GM19324 (cell line): ENCODE measurements at regions not wholly inside any gene's neighbourhood (a gene's known extent, or its start where the extent isn't known, plus 50 kb on each side); places are given as distances from the start of the nearest gene placed in this dataset.
"Not testable (repeated sequence)": the region's sequence is repeated elsewhere in the genome, so short reads cannot be mapped to it uniquely, and the experiment has no call there.

Experiments
- ATAC-seq: cut with Tn5 transposase; IDR thresholded peaks from one replicate; pipeline ENCODE4 v1.9.1; 2021; ENCODE audit warnings: mild to moderate bottlenecking, moderate library complexity; ENCODE audit not compliant: unreplicated experiment, low FRiP score

DNA sequence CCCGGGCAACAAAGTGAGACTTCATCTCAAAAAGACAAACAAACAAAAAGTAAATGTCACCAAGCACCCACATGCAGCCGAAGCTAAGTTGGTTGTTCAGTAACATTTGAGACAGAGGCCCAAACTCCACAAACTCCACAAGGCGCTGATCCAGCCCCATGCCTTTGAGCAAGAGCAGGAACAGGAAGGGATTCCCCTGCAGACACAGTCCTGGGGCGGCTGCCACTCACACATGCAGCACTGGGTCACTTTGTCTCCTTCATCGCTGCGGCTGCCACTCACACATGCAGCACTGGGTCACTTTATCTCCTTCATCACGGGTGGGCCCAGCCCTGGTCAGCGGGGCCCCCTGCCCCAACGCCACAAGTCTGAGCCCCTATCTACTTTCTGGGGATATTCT, 246.9 kb upstream of the RREB1 start:
- ATAC-seq: no peak

- ATAC-seq: no peak
These were observed 246.3 kb upstream of the RREB1 start for GRCh38 chr6:6861351-6861894.

DNA sequence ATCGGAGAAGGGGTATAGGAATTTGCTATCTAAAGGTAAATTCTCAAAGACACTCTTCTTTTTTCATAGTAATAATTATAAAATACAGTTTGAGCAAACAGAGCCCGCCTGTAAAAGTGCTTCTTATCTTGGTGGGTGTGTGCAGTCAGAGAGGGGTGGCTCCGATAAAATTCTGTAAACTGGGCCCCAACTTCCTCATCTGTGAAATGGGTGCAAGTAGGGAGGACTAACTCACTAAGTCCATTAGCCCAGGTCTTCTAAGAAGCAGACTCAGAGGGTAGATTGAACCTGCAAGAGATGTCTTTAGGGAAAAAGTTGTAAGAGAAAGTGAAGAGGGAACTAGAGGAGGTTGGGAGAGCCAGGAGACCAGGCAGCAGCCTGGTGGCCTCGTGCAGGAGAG, 245.8 kb upstream of the RREB1 start:
- ATAC-seq: no peak

- ATAC-seq: no peak
These were observed 243.7 kb upstream of the RREB1 start for GRCh38 chr6:6863970-6864639.

GRCh38 chr6:6865611-6866010, 242.2 kb upstream of the RREB1 start:
- no peak for ATAC-seq

DNA sequence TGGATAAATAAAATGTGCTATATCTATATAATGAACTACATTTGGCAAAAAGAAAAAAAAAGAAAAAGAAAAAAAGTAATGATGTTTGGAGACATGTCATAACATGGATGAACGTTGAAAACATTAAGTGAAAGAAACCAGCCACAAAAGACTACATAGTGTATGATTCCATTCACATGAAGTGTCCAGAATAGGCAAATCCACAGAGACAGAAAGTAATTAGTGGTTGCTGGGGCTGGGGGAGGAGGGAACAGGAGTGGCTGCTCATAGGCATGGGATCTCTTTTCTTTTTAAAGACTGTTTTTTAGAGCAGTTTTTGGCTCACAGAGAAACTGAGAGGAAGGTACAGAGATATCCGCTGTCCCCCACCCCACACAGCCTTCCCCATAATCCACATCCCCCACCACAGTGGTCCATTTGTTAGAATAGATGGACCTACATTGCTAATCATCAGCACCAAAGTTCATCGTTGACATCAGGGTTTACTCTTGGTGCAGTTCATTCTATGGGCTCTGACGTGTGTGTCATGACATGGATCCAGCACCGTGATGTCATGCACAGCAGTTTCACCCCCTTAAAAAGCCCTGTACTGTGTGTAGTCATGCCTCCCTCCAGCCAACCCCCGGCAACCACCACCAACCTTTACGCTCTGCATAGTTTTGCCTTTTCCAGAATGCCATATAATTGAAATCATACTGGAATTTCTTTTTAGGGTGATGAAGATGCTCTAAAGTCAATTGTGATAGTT, 240.9 kb upstream of the RREB1 start:
- no peak for ATAC-seq

- ATAC-seq: no peak
These were observed 240.4 kb upstream of the RREB1 start for GRCh38 chr6:6867404-6867799.

DNA sequence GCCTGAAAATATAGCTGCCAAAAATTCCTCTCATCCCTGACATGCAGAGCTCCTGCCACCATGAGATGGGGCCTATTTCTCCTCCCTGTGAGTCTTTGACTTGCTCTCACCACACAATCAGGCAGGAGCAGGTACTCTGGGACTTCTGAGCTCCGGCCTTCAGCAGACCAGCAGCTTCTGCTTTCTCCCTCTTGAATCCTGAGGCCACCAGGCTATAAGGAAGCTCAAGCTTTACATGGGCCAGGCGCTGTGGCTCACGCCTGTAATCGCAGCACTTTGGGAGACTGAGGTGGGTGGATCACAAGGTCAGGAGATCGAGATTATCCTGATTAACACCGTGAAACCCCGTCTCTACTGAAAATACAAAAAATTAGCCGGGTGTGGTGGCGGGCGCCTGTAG, 238.7 kb upstream of the RREB1 start:
- no peak for ATAC-seq

- ATAC-seq: no peak
These were observed 236.8 kb upstream of the RREB1 start for GRCh38 chr6:6870921-6871320.

DNA sequence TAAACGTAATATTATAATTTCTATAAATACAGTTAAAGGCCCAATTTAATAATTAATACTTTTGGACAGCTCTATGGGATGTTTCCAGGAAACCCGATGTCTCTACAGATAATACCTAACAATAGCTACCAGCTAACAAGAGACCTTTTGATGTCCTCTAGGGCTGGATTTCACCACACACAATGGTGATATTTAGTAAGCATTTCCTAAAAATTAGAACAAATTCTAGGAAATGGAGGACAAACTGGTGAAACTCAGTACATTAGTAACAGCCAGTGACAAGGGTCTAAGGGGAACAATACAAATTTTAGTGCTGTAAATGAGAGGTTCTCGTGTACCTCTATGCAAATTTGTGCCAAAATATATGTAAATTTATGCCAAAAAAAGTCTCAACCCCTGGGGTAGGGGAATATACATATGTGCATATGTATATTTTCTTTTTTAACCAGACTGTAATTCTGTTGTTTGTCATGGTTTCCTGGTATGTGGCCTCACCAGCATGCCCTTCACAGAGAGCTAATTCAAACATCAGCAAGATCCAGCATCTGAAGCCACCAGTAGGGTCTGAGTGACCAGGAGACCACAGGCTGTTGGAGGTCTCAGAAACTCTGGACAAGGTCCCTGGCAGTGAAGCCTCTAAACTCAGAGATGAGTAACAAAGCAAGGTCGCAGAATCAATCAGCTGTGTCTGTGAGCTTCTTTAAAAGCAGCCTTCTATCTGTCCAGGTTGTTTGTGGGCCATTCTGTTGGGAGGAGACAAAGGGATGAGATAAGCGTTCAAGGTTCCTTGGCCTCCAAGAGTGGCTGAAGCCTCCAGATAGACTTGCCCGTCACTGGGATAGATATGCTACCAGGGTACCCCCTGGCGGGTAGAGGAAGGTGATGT, 235.1 kb upstream of the RREB1 start:
- no peak for ATAC-seq

DNA sequence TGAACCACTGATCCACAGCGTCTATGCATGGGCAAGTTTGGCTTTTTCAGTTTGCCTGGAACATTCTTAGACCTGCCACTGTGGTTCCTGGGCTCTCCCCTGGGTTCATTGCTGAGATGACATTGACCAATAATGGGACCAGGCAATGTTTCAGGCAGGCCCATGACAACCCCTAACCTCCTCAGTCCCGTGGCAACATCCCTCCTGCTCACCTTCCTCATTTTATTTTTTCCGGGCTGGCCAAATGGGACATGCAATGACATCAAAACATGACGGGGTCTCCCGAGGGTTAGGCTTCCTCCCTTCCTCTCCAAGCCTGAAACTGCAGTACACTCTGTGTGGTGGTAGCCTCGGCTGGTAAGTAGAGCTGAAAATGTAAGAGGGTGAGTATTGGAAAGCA, 234.0 kb upstream of the RREB1 start:
- no peak for ATAC-seq

GRCh38 chr6:6875818-6876470, 231.8 kb upstream of the RREB1 start:
- no peak for ATAC-seq

DNA sequence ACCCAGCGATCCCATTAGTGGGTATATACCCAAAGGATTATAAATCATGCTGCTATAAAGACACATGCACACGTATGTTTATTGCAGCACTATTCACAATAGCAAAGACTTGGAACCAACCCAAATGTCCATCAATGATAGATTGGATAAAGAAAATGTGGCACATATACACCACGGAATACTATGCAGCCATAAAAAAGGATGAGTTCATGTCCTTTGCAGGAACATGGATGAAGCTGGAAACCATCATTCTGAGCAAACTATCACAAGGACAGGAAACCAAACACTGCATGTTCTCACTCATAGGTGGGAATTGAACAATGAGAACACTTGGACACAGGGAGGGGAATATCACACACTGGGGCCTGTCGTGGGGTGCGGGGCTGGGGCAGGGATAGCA, 230.0 kb upstream of the RREB1 start:
- ATAC-seq: not testable (repeated sequence)

DNA sequence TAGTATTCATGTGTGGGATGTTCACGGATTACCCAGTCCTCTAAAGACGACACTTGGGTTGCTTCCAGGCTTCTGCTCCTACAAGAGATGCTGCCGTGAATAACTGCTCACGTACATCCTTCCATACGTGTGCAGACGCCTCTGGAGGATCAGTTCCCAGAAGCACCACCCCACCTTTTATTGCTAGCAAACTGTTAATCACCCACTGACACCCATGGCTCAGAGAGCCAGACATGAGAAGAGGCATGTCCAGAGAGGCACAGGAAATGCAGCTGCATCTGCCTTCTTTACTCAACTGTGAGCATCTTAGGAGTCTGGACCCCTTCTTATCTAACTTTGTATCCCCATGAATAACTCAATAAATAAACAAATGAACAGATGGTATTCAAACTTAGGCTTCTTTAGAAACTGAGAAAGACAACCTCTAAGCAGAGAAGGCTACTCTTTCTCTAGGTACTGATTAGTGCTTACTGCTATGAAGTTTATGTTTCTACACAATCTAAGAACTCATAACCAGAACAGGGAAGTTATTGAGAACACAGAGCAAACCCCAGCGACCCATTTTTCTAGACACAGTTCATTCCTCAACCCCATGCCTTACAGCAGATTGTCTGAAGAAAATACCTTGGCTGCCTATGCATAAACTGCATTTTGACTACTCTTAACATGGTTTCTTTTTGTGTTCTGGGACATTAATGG, 228.7 kb upstream of the RREB1 start:
- ATAC-seq: no peak

DNA sequence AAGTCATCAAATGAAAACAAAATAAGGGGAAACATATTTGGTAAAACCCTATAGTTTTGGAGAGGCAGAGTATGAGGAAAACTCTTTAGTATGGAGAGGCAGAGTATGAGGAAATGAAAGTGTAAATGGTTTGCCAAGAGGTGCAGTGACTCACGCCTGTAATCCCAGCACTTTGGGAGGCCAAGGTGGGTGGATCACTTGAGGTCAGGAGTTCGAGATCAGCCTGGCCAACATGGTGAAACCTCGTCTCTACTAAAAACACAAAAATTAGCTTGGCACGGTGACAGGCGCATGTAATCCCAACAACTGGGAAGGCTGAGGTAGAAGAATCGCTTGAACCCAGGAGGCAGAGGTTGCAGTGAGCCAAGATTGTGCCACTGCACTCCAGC, 228.2 kb upstream of the RREB1 start:
- not testable (repeated sequence) for ATAC-seq

GRCh38 chr6:6880745-6881437, 226.9 kb upstream of the RREB1 start:
- no peak for ATAC-seq

GRCh38 chr6:6881438-6882225, 226.1 kb upstream of the RREB1 start:
- no peak for ATAC-seq

- ATAC-seq: no peak
These were observed 225.2 kb upstream of the RREB1 start for GRCh38 chr6:6882592-6882991.

DNA sequence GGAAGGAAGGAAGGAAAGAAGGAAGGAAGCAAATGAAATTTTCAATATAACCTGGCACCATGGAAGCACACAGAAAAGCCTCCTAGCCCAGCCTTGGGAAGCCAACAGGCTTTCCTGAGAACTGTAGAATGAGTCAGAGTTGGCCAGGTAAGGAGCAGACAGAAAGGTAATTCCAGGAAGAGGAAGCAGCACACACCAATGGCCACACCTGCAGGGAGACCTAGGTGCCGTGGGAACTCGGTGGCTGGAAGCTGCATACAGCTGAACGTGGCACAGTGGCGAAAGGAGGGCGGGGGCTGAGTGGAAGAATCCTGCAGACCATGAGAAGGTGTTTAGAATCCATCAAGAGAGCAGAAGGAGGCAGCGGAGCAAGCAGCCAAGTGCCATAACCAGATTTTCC, 224.8 kb upstream of the RREB1 start:
- no peak for ATAC-seq
